Epithelial cell of prostate (primary cell): ENCODE measurements at regions not wholly inside any gene's neighbourhood (a gene's known extent, or its start where the extent isn't known, plus 50 kb on each side); places are given as distances from the start of the nearest gene placed in this dataset.
A peak's percentile ranks its signal among the peaks of the same experiment; 100 is the strongest.

ENCODE experiments used
- DNase-seq: peaks from one replicate; pipeline ENCODE4 v3.0.0-alpha.2; 2011; ENCODE audit warnings: low read depth, low spot score
- H3K27ac ChIP-seq: fragments of 450-650 bp; 2 replicates; pipeline ENCODE4 v1.5.1; 2017; ENCODE audit warnings: mild to moderate bottlenecking

GRCh38 chr5:99104538-99105132 is 175.8 kb upstream of the CHD1 start:
- no peak for DNase-seq
- no peak overlapping the region for H3K27ac ChIP-seq

GRCh38 chr5:99102073-99102697 is 173.4 kb upstream of the CHD1 start:
- DNase-seq, result no peak
- H3K27ac ChIP-seq, result no peak overlapping the region

GRCh38 chr5:99099691-99100090 is 170.9 kb upstream of the CHD1 start:
- DNase-seq, result no peak
- H3K27ac ChIP-seq, result no peak overlapping the region

- H3K27ac ChIP-seq, result no peak overlapping the region
- DNase-seq, result no peak
These were observed 161.2 kb upstream of the CHD1 start for GRCh38 chr5:99089822-99090549.

GRCh38 chr5:99088309-99088708 is 159.5 kb upstream of the CHD1 start:
- H3K27ac ChIP-seq, result no peak overlapping the region
- DNase-seq, result no peak

GRCh38 chr5:99083197-99083596 is 154.4 kb upstream of the CHD1 start:
- no peak overlapping the region for H3K27ac ChIP-seq
- DNase-seq, result no peak

- DNase-seq, result no peak
- no peak overlapping the region for H3K27ac ChIP-seq
These were observed 152.9 kb upstream of the CHD1 start for GRCh38 chr5:99081711-99082110.

- H3K27ac ChIP-seq, result no peak overlapping the region
- DNase-seq, result no peak
These were observed 148.2 kb upstream of the CHD1 start for GRCh38 chr5:99076723-99077640.

GRCh38 chr5:99072846-99073245 is 144.0 kb upstream of the CHD1 start:
- no peak for DNase-seq
- H3K27ac ChIP-seq, result no peak overlapping the region

- no peak for DNase-seq
- no peak overlapping the region for H3K27ac ChIP-seq
These were observed 142.0 kb upstream of the CHD1 start for GRCh38 chr5:99070822-99071221.

- no peak overlapping the region for H3K27ac ChIP-seq
- no peak for DNase-seq
These were observed 141.6 kb upstream of the CHD1 start for GRCh38 chr5:99070362-99070761.

GRCh38 chr5:99068944-99069650 is 140.3 kb upstream of the CHD1 start:
- H3K27ac ChIP-seq, result no peak overlapping the region
- no peak for DNase-seq

GRCh38 chr5:99063737-99064136 is 134.9 kb upstream of the CHD1 start:
- no peak for DNase-seq
- no peak overlapping the region for H3K27ac ChIP-seq

GRCh38 chr5:99061711-99062110 is 132.9 kb upstream of the CHD1 start:
- H3K27ac ChIP-seq, result peak overlapping the region; percentile 84
- DNase-seq, result no peak

- DNase-seq, result no peak
- peak overlapping the region; percentile 84 for H3K27ac ChIP-seq
These were observed 132.5 kb upstream of the CHD1 start for GRCh38 chr5:99061299-99061698.

GRCh38 chr5:99060306-99061261 is 131.8 kb upstream of the CHD1 start:
- DNase-seq, result peak; percentile 51

GRCh38 chr5:99059685-99060084 is 130.9 kb upstream of the CHD1 start:
- DNase-seq, result no peak
- H3K27ac ChIP-seq, result no peak overlapping the region

More at GRCh38 chr5:99060306-99061261, 131.8 kb upstream of the CHD1 start:
- peak overlapping the region; percentile 84 for H3K27ac ChIP-seq

- no peak for DNase-seq
- no peak overlapping the region for H3K27ac ChIP-seq
These were observed 129.7 kb upstream of the CHD1 start for GRCh38 chr5:99058466-99058865.

GRCh38 chr5:99054972-99055371 is 126.2 kb upstream of the CHD1 start:
- no peak overlapping the region for H3K27ac ChIP-seq
- DNase-seq, result no peak
